ENCODE measurements at regions not wholly inside any gene's neighbourhood (a gene's known extent, or its start where the extent isn't known, plus 50 kb on each side); places are given as distances from the start of the nearest gene placed in this dataset.

DNA sequence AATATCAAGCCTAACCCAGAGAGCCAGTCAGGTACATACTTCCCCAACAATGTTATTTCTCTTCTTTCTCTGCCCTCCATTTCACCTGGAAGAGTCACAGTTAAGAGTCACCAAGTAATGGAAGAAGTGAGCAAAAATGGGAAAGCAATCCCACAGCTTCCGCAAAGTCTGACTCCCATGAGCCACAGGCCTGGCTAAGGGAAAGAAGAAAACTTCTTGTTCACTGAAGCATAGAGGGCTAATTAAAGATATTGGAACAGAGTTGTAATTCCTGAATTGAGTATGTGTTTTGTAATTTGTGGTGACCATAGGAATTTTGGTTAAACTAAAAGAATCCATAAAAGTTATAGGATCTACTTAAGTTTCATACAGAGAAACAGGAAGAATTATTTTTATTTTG lies 830.9 kb upstream of the PCDH20 start:
- no peak for TF ChIP-seq TCF12 (IDR thresholded peaks at IDR 0.05; ENCODE audit: low read depth)
- no peak for TF ChIP-seq ZBTB7A (IDR thresholded peaks at IDR 0.05; ENCODE audit: low read depth)
